SU-DHL-6 (cell line): ENCODE measurements at regions not wholly inside any gene's neighbourhood (a gene's known extent, or its start where the extent isn't known, plus 50 kb on each side); places are given as distances from the start of the nearest gene placed in this dataset.
"Not testable (repeated sequence)": the region's sequence is repeated elsewhere in the genome, so short reads cannot be mapped to it uniquely, and the experiment has no call there.

ENCODE experiments used
- H2AFZ ChIP-seq: fragments of 200-600 bp; sonication (generic); 2 replicates; pipeline ENCODE4 v1.6.1; 2014; ENCODE audit warnings: low read depth, mild to moderate bottlenecking, moderate library complexity, mixed read lengths, antibody characterized with exemption, low read length; ENCODE audit not compliant: severe bottlenecking
- H3F3A ChIP-seq: fragments of 200-600 bp; shearing (Covaris generic); 2 replicates; pipeline ENCODE4 v1.6.0; 2016; ENCODE audit warnings: antibody characterized with exemption, mild to moderate bottlenecking; ENCODE audit not compliant: insufficient read depth
- H3K27ac ChIP-seq: fragments of 200-600 bp; sonication (generic); 2 replicates; pipeline ENCODE4 v1.5.1; 2016; ENCODE audit warnings: low read depth, mild to moderate bottlenecking, low read length, moderate library complexity, mixed read lengths
- H3K27me3 ChIP-seq: fragments of 200-600 bp; sonication (generic), shearing (Covaris generic); 2 replicates; pipeline ENCODE4 v1.6.0; 2014; ENCODE audit warnings: mild to moderate bottlenecking, low read length
- H3K36me3 ChIP-seq: fragments of 200-600 bp; sonication (generic); 2 replicates; pipeline ENCODE4 v1.6.1; 2014; ENCODE audit warnings: mild to moderate bottlenecking, low read length, mixed read lengths
- H3K4me2 ChIP-seq: fragments of 300-600, 200-600 bp; shearing (Covaris generic), sonication (generic); 2 replicates; pipeline ENCODE4 v1.6.0; 2014; ENCODE audit warnings: low read length, low read depth, mild to moderate bottlenecking; ENCODE audit not compliant: poor library complexity, severe bottlenecking
- H3K4me3 ChIP-seq: fragments of 200-600 bp; sonication (generic); 2 replicates; pipeline ENCODE4 v1.5.1; 2014; ENCODE audit warnings: antibody characterized with exemption, low read length, mild to moderate bottlenecking, mixed read lengths; ENCODE audit not compliant: insufficient read depth, poor library complexity, severe bottlenecking
- H3K79me2 ChIP-seq: fragments of 200-600 bp; sonication (generic); 2 replicates; pipeline ENCODE4 v1.6.1; 2014; ENCODE audit warnings: mild to moderate bottlenecking, low read length, moderate library complexity; ENCODE audit not compliant: insufficient read depth
- H3K9ac ChIP-seq: fragments of 200-600 bp; sonication (generic); 2 replicates; pipeline ENCODE4 v1.7.0; 2014; ENCODE audit warnings: mild to moderate bottlenecking, low read length
- H3K9me2 ChIP-seq: fragments of 200-600 bp; sonication (generic); replicated peaks from 2 replicates; pipeline ENCODE4 v1.6.1; 2014; ENCODE audit warnings: low read length; ENCODE audit not compliant: insufficient read depth
- H3K9me3 ChIP-seq: fragments of 200-600 bp; sonication (generic); 2 replicates; pipeline ENCODE4 v1.6.1; 2014; ENCODE audit warnings: low read length, mixed read lengths; ENCODE audit not compliant: insufficient read depth
- H4K20me1 ChIP-seq: fragments of 200-600 bp; sonication (generic); 2 replicates; pipeline ENCODE4 v1.6.1; 2014; ENCODE audit warnings: low read depth, mild to moderate bottlenecking, antibody characterized with exemption, low read length, moderate library complexity, mixed read lengths
- EZH2phosphoT487 ChIP-seq: fragments of 200-600 bp; sonication (generic), shearing (Covaris generic); conservative IDR thresholded peaks from 2 replicates; pipeline ENCODE4 v1.6.1; 2018; ENCODE audit warnings: mild to moderate bottlenecking, antibody characterized with exemption, low read length, moderate library complexity, mixed read lengths
- TF ChIP-seq, protein P1 (sequence below): fragments of 200-600 bp; sonication (generic); IDR thresholded peaks from one replicate; pipeline ENCODE4 v1.5.1; 2017; ENCODE audit warnings: antibody characterized with exemption, mild to moderate bottlenecking, low read length, moderate library complexity; ENCODE audit not compliant: insufficient read depth, poor library complexity, severe bottlenecking

DNA sequence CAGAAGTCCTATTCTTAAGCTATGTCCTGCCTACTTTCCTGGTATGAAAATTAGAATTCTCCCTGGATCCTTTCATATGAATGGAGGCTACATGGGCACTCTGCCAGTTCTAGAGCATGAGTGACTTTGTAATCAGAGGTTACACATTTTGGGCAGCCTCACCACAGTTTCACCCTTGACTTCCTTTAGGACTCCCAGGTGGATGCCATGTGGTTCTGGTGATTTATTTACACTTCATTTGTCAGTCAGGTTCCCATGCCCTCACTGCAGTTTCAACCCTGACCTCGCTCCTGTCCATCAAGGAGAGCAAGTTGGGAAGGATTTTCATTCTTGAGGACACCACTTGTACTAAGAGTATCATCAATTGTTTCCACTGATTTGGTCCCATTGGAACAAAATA is 344.4 kb upstream of the FRG2C start:
- not testable (repeated sequence) for H3K79me2 ChIP-seq, H3K9me3 ChIP-seq, H3K9me2 ChIP-seq, H3F3A ChIP-seq, H2AFZ ChIP-seq, H3K9ac ChIP-seq, H3K27me3 ChIP-seq, H3K4me3 ChIP-seq, H3K27ac ChIP-seq, H3K4me2 ChIP-seq, H4K20me1 ChIP-seq, H3K36me3 ChIP-seq

DNA sequence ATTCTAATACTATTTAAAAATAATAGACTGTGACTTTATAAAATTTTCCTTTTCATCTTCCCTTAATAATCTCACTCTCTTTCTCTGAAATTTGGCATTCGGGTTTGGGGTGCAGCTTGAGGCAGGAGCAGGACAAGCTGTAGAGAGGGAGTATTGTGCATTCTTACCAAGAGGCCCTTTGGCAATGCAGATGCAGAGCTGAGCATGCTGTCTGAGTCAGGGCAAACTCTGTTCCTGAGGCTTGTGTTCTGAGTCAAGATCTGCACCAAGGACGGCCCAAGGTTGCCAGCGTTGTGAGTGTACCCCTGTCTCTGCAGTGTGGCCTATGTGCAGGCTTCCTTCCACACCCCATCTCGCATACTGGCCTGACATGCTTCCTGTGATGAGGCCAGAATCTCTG is 343.8 kb upstream of the FRG2C start:
- H3F3A ChIP-seq = no peaks in the 10 kb centered on the region

DNA sequence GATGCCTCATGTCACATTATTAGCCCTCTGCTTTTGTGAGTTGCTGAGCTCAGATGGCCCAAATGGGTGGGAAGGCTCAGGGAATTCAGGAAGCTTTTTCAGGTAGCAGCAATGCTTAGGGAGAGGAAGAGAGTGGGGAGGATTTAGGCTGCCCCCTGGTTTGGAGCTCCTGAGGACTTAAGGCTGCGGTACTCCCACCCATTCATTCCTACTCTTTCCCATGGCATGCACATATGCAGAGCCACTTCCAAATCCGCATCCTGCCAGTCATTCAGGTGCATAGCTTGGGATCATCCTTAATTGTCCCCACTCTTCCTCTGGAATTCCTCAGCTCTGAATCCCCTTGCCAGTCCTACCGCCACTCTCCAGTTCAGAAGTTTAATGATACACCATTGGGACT is 343.1 kb upstream of the FRG2C start:
- H3K4me2 ChIP-seq = no peak overlapping the region
- H3K9ac ChIP-seq = no peak overlapping the region
- TF ChIP-seq, protein P1, sequence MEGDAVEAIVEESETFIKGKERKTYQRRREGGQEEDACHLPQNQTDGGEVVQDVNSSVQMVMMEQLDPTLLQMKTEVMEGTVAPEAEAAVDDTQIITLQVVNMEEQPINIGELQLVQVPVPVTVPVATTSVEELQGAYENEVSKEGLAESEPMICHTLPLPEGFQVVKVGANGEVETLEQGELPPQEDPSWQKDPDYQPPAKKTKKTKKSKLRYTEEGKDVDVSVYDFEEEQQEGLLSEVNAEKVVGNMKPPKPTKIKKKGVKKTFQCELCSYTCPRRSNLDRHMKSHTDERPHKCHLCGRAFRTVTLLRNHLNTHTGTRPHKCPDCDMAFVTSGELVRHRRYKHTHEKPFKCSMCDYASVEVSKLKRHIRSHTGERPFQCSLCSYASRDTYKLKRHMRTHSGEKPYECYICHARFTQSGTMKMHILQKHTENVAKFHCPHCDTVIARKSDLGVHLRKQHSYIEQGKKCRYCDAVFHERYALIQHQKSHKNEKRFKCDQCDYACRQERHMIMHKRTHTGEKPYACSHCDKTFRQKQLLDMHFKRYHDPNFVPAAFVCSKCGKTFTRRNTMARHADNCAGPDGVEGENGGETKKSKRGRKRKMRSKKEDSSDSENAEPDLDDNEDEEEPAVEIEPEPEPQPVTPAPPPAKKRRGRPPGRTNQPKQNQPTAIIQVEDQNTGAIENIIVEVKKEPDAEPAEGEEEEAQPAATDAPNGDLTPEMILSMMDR = no peak
- TF ChIP-seq EZH2phosphoT487 = no peak
- H3K9me3 ChIP-seq = no peaks in the 10 kb centered on the region
- H3K9me2 ChIP-seq = no peaks in the 10 kb centered on the region
- no peak overlapping the region for H2AFZ ChIP-seq
- H4K20me1 ChIP-seq = no peaks in the 10 kb centered on the region
- H3K4me3 ChIP-seq = no peak overlapping the region
- no peaks in the 10 kb centered on the region for H3K27me3 ChIP-seq
- H3K36me3 ChIP-seq = no peaks in the 10 kb centered on the region
- H3K27ac ChIP-seq = no peak overlapping the region
- H3F3A ChIP-seq = no peaks in the 10 kb centered on the region
- no peaks in the 10 kb centered on the region for H3K79me2 ChIP-seq

More for the DNA sequence above, 343.8 kb upstream of the FRG2C start:
- Histone ChIP-seq H3K9me3 (no peaks in the 10 kb centered on the region), H4K20me1 (no peaks in the 10 kb centered on the region), H3K9ac (no peak overlapping the region), H3K4me2 (no peak overlapping the region), H3K36me3 (no peaks in the 10 kb centered on the region), H2AFZ (no peak overlapping the region), H3K9me2 (no peaks in the 10 kb centered on the region), H3K4me3 (no peak overlapping the region), H3K27me3 (no peaks in the 10 kb centered on the region), H3K79me2 (no peaks in the 10 kb centered on the region), H3K27ac (no peak overlapping the region)
- no peak for TF ChIP-seq EZH2phosphoT487
- TF ChIP-seq, protein P1 = no peak

GRCh38 chr3:75323936-75324335 is 340.2 kb upstream of the FRG2C start:
- H3K4me2 ChIP-seq, H3K27ac ChIP-seq, H2AFZ ChIP-seq, H3K79me2 ChIP-seq, H3F3A ChIP-seq, H3K27me3 ChIP-seq, H4K20me1 ChIP-seq, H3K9me3 ChIP-seq, H3K36me3 ChIP-seq, H3K4me3 ChIP-seq, H3K9ac ChIP-seq, H3K9me2 ChIP-seq: not testable (repeated sequence)
